ENCODE measurements at regions not wholly inside any gene's neighbourhood (a gene's known extent, or its start where the extent isn't known, plus 50 kb on each side); places are given as distances from the start of the nearest gene placed in this dataset.
"Not testable (repeated sequence)": the region's sequence is repeated elsewhere in the genome, so short reads cannot be mapped to it uniquely, and the experiment has no call there.

DNA sequence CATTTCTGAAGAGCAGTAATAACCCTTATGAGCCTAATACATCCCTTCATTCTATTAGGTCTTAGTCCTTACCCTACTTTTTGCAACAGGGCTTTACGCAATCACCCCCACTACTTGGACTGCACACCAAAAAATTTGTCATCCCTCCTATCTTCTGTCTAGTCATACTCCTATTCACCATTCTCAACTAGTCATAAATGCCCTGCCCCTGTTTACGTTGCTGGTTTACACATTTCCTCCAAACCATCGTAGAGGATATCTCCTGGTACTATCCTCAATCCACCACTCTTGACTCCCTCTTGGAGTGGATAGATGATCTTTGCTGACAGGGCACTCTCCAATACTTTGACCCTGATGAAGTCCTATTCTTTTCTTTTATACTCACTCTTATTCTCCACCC lies 98.2 kb upstream of the CCNG1 start:
- Histone ChIP-seq H3K79me2 (ENCODE audit: insufficient read depth, low read length) (no peaks in the 10 kb centered on the region), H4K20me1 (ENCODE audit: insufficient read depth, low read length) (no peaks in the 10 kb centered on the region), H3K4me3 (ENCODE audit: low read depth in 1 of 2, low read length in 2 of 2) (no peak overlapping the region), H3K9me3 (ENCODE audit: insufficient read depth, low read length, severe bottlenecking) (no peaks in the 10 kb centered on the region), H3K36me3 (ENCODE audit: insufficient read depth, low read length) (no peaks in the 10 kb centered on the region), H3K27ac (ENCODE audit: low read length) (no peak overlapping the region), H3K4me2 (ENCODE audit: insufficient read depth, low read length) (no peak overlapping the region), H3K4me1 (ENCODE audit: insufficient read depth, low read length) (no peaks in the 10 kb centered on the region), H3K27me3 (ENCODE audit: insufficient read depth, low read length, poor library complexity) (no peaks in the 10 kb centered on the region), H2AFZ (ENCODE audit: low read depth, low read length) (no peak overlapping the region), H3K9ac (ENCODE audit: low read depth, low read length) (no peak overlapping the region)
- ATAC-seq (ENCODE audit: insufficient read depth, low read depth): no peak
- DNase-seq: no peak
- TF ChIP-seq, protein P1, sequence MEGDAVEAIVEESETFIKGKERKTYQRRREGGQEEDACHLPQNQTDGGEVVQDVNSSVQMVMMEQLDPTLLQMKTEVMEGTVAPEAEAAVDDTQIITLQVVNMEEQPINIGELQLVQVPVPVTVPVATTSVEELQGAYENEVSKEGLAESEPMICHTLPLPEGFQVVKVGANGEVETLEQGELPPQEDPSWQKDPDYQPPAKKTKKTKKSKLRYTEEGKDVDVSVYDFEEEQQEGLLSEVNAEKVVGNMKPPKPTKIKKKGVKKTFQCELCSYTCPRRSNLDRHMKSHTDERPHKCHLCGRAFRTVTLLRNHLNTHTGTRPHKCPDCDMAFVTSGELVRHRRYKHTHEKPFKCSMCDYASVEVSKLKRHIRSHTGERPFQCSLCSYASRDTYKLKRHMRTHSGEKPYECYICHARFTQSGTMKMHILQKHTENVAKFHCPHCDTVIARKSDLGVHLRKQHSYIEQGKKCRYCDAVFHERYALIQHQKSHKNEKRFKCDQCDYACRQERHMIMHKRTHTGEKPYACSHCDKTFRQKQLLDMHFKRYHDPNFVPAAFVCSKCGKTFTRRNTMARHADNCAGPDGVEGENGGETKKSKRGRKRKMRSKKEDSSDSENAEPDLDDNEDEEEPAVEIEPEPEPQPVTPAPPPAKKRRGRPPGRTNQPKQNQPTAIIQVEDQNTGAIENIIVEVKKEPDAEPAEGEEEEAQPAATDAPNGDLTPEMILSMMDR (IDR thresholded peaks at IDR 0.05; ENCODE audit: borderline replicate concordance, extremely low read depth, low read length, poor library complexity, severe bottlenecking): no peak
- TF ChIP-seq EZH2 (IDR thresholded peaks at IDR 0.05; ENCODE audit: borderline replicate concordance, low read depth, low read length, severe bottlenecking): no peak

DNA sequence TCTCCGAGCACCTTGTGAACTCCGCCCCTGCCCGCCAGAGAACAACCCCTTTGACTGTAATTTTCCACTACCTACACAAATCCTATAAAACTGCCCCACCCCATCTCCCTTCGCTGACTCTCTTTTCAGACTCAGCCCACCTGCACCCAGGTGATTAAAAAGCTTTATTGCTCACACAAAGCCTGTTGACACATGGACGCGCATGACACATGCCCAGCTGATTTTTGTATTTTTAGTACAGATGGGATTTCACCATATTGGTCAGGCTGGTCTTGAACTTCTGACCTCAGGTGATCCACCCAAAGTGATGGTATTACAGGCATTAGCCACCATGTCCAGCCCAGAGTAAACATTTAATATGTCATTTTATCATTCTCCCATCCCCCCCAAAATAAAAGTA lies 97.0 kb upstream of the CCNG1 start:
- not testable (repeated sequence) for H3K9me3 ChIP-seq (ENCODE audit: insufficient read depth, low read length, severe bottlenecking); DNase-seq; H3K27me3 ChIP-seq (ENCODE audit: insufficient read depth, low read length, poor library complexity); H3K4me2 ChIP-seq (ENCODE audit: insufficient read depth, low read length); H3K9ac ChIP-seq (ENCODE audit: low read depth, low read length); ATAC-seq (ENCODE audit: insufficient read depth, low read depth); H3K4me1 ChIP-seq (ENCODE audit: insufficient read depth, low read length); H3K4me3 ChIP-seq (ENCODE audit: low read depth in 1 of 2, low read length in 2 of 2); H3K79me2 ChIP-seq (ENCODE audit: insufficient read depth, low read length); H3K27ac ChIP-seq (ENCODE audit: low read length); H4K20me1 ChIP-seq (ENCODE audit: insufficient read depth, low read length); H3K36me3 ChIP-seq (ENCODE audit: insufficient read depth, low read length); H2AFZ ChIP-seq (ENCODE audit: low read depth, low read length)

DNA sequence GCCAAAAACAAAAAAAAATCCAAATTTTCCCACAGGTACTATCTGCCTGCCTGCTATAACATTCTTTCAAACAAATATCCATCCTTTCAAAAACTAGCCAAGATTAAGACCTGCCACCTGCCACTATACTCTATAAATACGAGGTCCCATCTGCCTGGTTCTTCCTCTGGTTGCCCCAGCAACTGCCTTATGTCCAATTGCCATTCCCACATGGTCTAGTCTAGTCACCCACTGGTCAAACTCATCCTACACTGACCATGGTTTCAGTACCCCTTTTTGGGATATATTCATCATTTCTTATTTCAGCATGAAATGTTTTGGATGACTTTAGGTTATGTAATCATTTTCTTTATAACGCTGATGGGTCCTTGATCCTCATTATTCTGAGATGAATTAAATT lies 95.1 kb upstream of the CCNG1 start:
- Histone ChIP-seq H3K79me2 (ENCODE audit: insufficient read depth, low read length) (no peaks in the 10 kb centered on the region), H4K20me1 (ENCODE audit: insufficient read depth, low read length) (no peaks in the 10 kb centered on the region), H3K9me3 (ENCODE audit: insufficient read depth, low read length, severe bottlenecking) (no peaks in the 10 kb centered on the region), H3K4me1 (ENCODE audit: insufficient read depth, low read length) (peaks cover 4% of the 10 kb centered on the region), H3K9ac (ENCODE audit: low read depth, low read length) (no peak overlapping the region), H3K36me3 (ENCODE audit: insufficient read depth, low read length) (no peaks in the 10 kb centered on the region), H2AFZ (ENCODE audit: low read depth, low read length) (no peak overlapping the region), H3K4me3 (ENCODE audit: low read depth in 1 of 2, low read length in 2 of 2) (no peak overlapping the region), H3K4me2 (ENCODE audit: insufficient read depth, low read length) (no peak overlapping the region), H3K27me3 (ENCODE audit: insufficient read depth, low read length, poor library complexity) (no peaks in the 10 kb centered on the region), H3K27ac (ENCODE audit: low read length) (no peak overlapping the region)
- no peak for ATAC-seq (ENCODE audit: insufficient read depth, low read depth)
- DNase-seq: no peak
- TF ChIP-seq, protein P1 (IDR thresholded peaks at IDR 0.05; ENCODE audit: borderline replicate concordance, extremely low read depth, low read length, poor library complexity, severe bottlenecking): no peak
- TF ChIP-seq EZH2 (IDR thresholded peaks at IDR 0.05; ENCODE audit: borderline replicate concordance, low read depth, low read length, severe bottlenecking): no peak

DNA sequence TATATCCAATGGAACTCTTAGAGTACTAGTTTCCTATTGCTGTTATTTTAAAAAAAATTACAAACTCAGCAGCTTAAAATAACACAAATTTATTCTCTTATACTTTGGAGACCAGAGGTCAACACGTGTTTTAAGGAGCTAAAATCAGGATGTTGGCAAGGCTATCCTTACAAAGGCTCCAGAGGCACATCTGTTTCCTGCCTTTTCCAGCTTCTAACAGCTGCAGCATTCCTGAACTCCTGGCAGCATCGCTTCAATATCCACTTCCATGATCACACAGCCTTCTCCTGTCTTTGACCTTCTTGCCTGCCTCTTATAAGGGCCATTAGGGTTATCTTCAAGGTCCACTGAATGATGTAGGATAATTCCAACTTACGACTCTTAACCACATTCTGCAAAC lies 92.2 kb upstream of the CCNG1 start:
- no peak for ATAC-seq (ENCODE audit: insufficient read depth, low read depth)
- TF ChIP-seq, protein P1 (IDR thresholded peaks at IDR 0.05; ENCODE audit: borderline replicate concordance, extremely low read depth, low read length, poor library complexity, severe bottlenecking): no peak
- no peak for TF ChIP-seq EZH2 (IDR thresholded peaks at IDR 0.05; ENCODE audit: borderline replicate concordance, low read depth, low read length, severe bottlenecking)
- Histone ChIP-seq H3K4me1 (ENCODE audit: insufficient read depth, low read length) (peaks cover 8% of the 10 kb centered on the region), H4K20me1 (ENCODE audit: insufficient read depth, low read length) (no peaks in the 10 kb centered on the region), H3K79me2 (ENCODE audit: insufficient read depth, low read length) (no peaks in the 10 kb centered on the region), H3K4me2 (ENCODE audit: insufficient read depth, low read length) (no peak overlapping the region), H3K9me3 (ENCODE audit: insufficient read depth, low read length, severe bottlenecking) (no peaks in the 10 kb centered on the region), H3K27me3 (ENCODE audit: insufficient read depth, low read length, poor library complexity) (no peaks in the 10 kb centered on the region), H3K27ac (ENCODE audit: low read length) (no peak overlapping the region), H2AFZ (ENCODE audit: low read depth, low read length) (no peak overlapping the region), H3K36me3 (ENCODE audit: insufficient read depth, low read length) (no peaks in the 10 kb centered on the region), H3K4me3 (ENCODE audit: low read depth in 1 of 2, low read length in 2 of 2) (no peak overlapping the region), H3K9ac (ENCODE audit: low read depth, low read length) (no peak overlapping the region)
- DNase-seq: no peak

Data from DND-41 (cell line).